Astrocyte of the spinal cord (primary cell): ENCODE measurements at regions not wholly inside any gene's neighbourhood (a gene's known extent, or its start where the extent isn't known, plus 50 kb on each side); places are given as distances from the start of the nearest gene placed in this dataset.

Experiments used
- DNase-seq: peaks from one replicate; pipeline ENCODE4 v3.0.0; 2011; ENCODE audit warnings: low read depth, low spot score
- H3K4me3 ChIP-seq: 2 replicates; pipeline ENCODE4 v1.5.1; 2011; ENCODE audit warnings: low read depth, mild to moderate bottlenecking, low read length, moderate library complexity
- in situ Hi-C: cut with HindIII; loops from 2 replicates; pipeline ENCODE4 v1.10.0; 2017; ENCODE audit warnings: low sequenced_read_pairs
- TF ChIP-seq, protein P1 (sequence below): IDR thresholded peaks from 2 replicates; pipeline ENCODE4 v1.5.1; 2012; ENCODE audit warnings: low read depth, mild to moderate bottlenecking, low read length, inconsistent platforms

DNA sequence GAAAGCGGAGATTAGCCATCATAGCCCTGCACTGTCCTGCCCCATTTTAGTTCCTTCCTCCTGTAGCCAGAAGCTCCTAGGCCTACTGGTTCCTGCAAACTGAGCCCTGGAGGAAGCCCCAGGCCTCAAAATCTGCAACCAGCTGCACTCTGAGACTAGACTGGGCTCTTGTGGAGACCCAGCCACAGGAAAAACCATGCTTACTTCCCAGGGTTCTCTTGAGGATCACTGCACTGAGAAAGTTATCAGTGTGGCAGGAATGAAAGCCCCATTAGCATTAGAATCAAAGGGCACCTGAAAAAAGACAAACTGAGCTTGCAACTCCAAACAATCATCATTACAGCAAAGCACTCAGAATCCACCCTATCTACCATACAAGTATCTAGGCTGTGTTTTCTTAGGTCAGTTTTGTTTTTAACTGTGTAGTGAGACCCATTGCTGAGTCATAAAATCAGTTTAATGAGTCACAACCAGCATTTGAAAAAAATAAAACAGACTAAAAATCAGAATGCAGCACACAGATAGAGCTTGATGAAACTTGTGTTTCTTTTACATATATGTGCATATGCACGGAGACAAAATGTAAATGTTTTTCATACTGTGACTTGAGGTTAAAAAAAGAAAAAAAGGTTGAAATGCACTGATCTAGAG, 91.0 kb downstream of the UNC5CL start:
- H3K4me3 ChIP-seq: no peak overlapping the region
- peak; percentile 86 for DNase-seq
- in situ Hi-C loops: no loop called here
- TF ChIP-seq, protein P1, sequence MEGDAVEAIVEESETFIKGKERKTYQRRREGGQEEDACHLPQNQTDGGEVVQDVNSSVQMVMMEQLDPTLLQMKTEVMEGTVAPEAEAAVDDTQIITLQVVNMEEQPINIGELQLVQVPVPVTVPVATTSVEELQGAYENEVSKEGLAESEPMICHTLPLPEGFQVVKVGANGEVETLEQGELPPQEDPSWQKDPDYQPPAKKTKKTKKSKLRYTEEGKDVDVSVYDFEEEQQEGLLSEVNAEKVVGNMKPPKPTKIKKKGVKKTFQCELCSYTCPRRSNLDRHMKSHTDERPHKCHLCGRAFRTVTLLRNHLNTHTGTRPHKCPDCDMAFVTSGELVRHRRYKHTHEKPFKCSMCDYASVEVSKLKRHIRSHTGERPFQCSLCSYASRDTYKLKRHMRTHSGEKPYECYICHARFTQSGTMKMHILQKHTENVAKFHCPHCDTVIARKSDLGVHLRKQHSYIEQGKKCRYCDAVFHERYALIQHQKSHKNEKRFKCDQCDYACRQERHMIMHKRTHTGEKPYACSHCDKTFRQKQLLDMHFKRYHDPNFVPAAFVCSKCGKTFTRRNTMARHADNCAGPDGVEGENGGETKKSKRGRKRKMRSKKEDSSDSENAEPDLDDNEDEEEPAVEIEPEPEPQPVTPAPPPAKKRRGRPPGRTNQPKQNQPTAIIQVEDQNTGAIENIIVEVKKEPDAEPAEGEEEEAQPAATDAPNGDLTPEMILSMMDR: no peak

GRCh38 chr6:40946738-40947301, 92.2 kb downstream of the UNC5CL start:
- in situ Hi-C loops: no loop called here
- TF ChIP-seq, protein P1: no peak
- H3K4me3 ChIP-seq: no peak overlapping the region
- DNase-seq: no peak

- TF ChIP-seq, protein P1: no peak
- DNase-seq: no peak
- in situ Hi-C loops: no loop called here
- no peak overlapping the region for H3K4me3 ChIP-seq
These were observed 101.5 kb downstream of the UNC5CL start for GRCh38 chr6:40937491-40937890.

DNA sequence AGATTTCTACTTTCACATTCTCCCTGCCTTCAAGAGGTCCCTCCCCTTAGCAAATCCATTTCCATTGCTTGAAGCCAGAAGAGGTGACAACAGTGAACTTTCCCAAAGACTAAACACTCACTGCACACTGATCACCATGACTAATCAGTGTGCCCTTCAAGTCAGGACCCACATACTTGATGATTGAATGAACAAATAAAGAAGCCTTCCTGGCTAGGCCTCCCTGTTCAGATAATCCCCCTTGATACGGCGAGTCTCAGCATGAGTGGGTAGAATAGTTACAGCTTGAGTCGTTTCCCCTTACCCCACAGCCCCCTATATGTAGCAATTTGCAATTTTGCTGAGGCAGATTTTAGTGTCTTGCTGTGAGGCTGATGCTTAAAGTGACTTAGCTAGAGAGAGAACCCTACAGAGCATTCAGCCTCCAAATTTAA, 102.2 kb downstream of the UNC5CL start:
- DNase-seq: peak; percentile 58
- H3K4me3 ChIP-seq: no peak overlapping the region
- in situ Hi-C loops: no loop called here
- TF ChIP-seq, protein P1: no peak

- in situ Hi-C loops: no loop called here
- no peak overlapping the region for H3K4me3 ChIP-seq
- TF ChIP-seq, protein P1: no peak
- DNase-seq: no peak
These were observed 105.2 kb downstream of the UNC5CL start for GRCh38 chr6:40933864-40934263.

DNA sequence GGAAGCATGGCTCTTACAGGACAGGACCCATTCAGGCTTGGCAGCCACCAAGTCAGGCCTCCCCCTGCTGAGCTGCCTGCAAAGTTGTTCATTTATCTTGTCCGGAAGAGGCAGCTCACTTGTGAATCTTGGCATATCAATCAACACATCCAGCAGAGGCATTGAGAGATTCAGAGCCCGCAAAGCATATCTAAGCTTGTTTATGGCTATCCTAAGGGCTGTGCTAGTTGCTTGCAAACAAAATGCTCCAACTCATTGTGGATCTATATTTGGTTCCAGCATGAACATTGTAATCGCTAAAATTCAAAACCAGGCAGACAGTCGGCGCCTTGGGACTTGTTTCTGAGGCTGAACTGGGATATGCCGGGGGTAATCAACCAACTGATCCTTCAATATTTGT, 106.1 kb downstream of the UNC5CL start:
- TF ChIP-seq, protein P1: no peak
- no peak overlapping the region for H3K4me3 ChIP-seq
- no peak for DNase-seq
- in situ Hi-C loops: no loop called here
